ENCODE measurements at regions not wholly inside any gene's neighbourhood (a gene's known extent, or its start where the extent isn't known, plus 50 kb on each side); places are given as distances from the start of the nearest gene placed in this dataset.
"Not testable (repeated sequence)": the region's sequence is repeated elsewhere in the genome, so short reads cannot be mapped to it uniquely, and the experiment has no call there.

- Histone ChIP-seq H3K27ac (ENCODE audit: low read depth, low read length) (no peak overlapping the region), H3K27me3 (ENCODE audit: control insufficient read depth, low read length) (no peaks in the 10 kb centered on the region), H3K9me2 (replicated peaks; ENCODE audit: control insufficient read depth, low read length) (no peaks in the 10 kb centered on the region), H3K36me3 (ENCODE audit: control insufficient read depth, low read length) (no peaks in the 10 kb centered on the region), H3K4me3 (ENCODE audit: low read length) (no peak overlapping the region), H3K4me1 (ENCODE audit: control insufficient read depth, low read length) (no peaks in the 10 kb centered on the region), H3F3A (ENCODE audit: control insufficient read depth, insufficient read depth) (no peaks in the 10 kb centered on the region), H3K79me2 (ENCODE audit: control insufficient read depth, low read length) (no peaks in the 10 kb centered on the region), H4K20me1 (ENCODE audit: control insufficient read depth, insufficient read depth, low read depth, low read length) (no peaks in the 10 kb centered on the region), H3K4me2 (ENCODE audit: low read length) (no peak overlapping the region), H3K9me3 (ENCODE audit: control insufficient read depth, insufficient read depth, low read length) (no peaks in the 10 kb centered on the region)
- no peak for TF ChIP-seq EZH2phosphoT487 (IDR thresholded peaks at IDR 0.05; ENCODE audit: borderline replicate concordance, low read length)
- no peak for TF ChIP-seq CTCF (IDR thresholded peaks at IDR 0.05; ENCODE audit: low read depth, low read length, poor library complexity, severe bottlenecking)
Measured at GRCh38 chr20:40628877-40629276, 60.2 kb downstream of the MAFB start.

- not testable (repeated sequence) for H3K27ac ChIP-seq (ENCODE audit: low read depth, low read length); H3F3A ChIP-seq (ENCODE audit: control insufficient read depth, insufficient read depth); H3K9me2 ChIP-seq (replicated peaks; ENCODE audit: control insufficient read depth, low read length); H3K36me3 ChIP-seq (ENCODE audit: control insufficient read depth, low read length); H3K4me3 ChIP-seq (ENCODE audit: low read length); H4K20me1 ChIP-seq (ENCODE audit: control insufficient read depth, insufficient read depth, low read depth, low read length); H3K4me2 ChIP-seq (ENCODE audit: low read length); H3K79me2 ChIP-seq (ENCODE audit: control insufficient read depth, low read length); H3K4me1 ChIP-seq (ENCODE audit: control insufficient read depth, low read length); H3K9me3 ChIP-seq (ENCODE audit: control insufficient read depth, insufficient read depth, low read length); H3K27me3 ChIP-seq (ENCODE audit: control insufficient read depth, low read length)
Measured at GRCh38 chr20:40619053-40619452, 70.0 kb downstream of the MAFB start.

- H3K4me3 ChIP-seq (ENCODE audit: low read length): no peak overlapping the region
- no peaks in the 10 kb centered on the region for H3K9me2 ChIP-seq (replicated peaks; ENCODE audit: control insufficient read depth, low read length)
- H3K27me3 ChIP-seq (ENCODE audit: control insufficient read depth, low read length): peaks cover 3% of the 10 kb centered on the region; the same call in 1 of the 2 replicates
- no peak overlapping the region for H3K27ac ChIP-seq (ENCODE audit: low read depth, low read length)
- no peaks in the 10 kb centered on the region for H3F3A ChIP-seq (ENCODE audit: control insufficient read depth, insufficient read depth)
- TF ChIP-seq EZH2phosphoT487 (IDR thresholded peaks at IDR 0.05; ENCODE audit: borderline replicate concordance, low read length) (no peak), CTCF (IDR thresholded peaks at IDR 0.05; ENCODE audit: low read depth, low read length, poor library complexity, severe bottlenecking) (no peak)
- no peaks in the 10 kb centered on the region for H4K20me1 ChIP-seq (ENCODE audit: control insufficient read depth, insufficient read depth, low read depth, low read length)
- no peaks in the 10 kb centered on the region for H3K9me3 ChIP-seq (ENCODE audit: control insufficient read depth, insufficient read depth, low read length)
- no peaks in the 10 kb centered on the region for H3K36me3 ChIP-seq (ENCODE audit: control insufficient read depth, low read length)
- H3K4me1 ChIP-seq (ENCODE audit: control insufficient read depth, low read length): no peaks in the 10 kb centered on the region
- no peaks in the 10 kb centered on the region for H3K79me2 ChIP-seq (ENCODE audit: control insufficient read depth, low read length)
- H3K4me2 ChIP-seq (ENCODE audit: low read length): no peak overlapping the region
Measured at GRCh38 chr20:40617594-40617993, 71.4 kb downstream of the MAFB start.

GRCh38 chr20:40612837-40613236 lies 76.2 kb downstream of the MAFB start:
- no peaks in the 10 kb centered on the region for H3F3A ChIP-seq (ENCODE audit: control insufficient read depth, insufficient read depth)
- no peaks in the 10 kb centered on the region for H3K36me3 ChIP-seq (ENCODE audit: control insufficient read depth, low read length)
- no peak overlapping the region for H3K4me3 ChIP-seq (ENCODE audit: low read length)
- no peaks in the 10 kb centered on the region for H3K9me3 ChIP-seq (ENCODE audit: control insufficient read depth, insufficient read depth, low read length)
- TF ChIP-seq CTCF (IDR thresholded peaks at IDR 0.05; ENCODE audit: low read depth, low read length, poor library complexity, severe bottlenecking) (no peak), EZH2phosphoT487 (IDR thresholded peaks at IDR 0.05; ENCODE audit: borderline replicate concordance, low read length) (no peak)
- H3K27me3 ChIP-seq (ENCODE audit: control insufficient read depth, low read length): peaks cover 3% of the 10 kb centered on the region; the same call in 1 of the 2 replicates
- no peaks in the 10 kb centered on the region for H3K4me1 ChIP-seq (ENCODE audit: control insufficient read depth, low read length)
- H4K20me1 ChIP-seq (ENCODE audit: control insufficient read depth, insufficient read depth, low read depth, low read length): no peaks in the 10 kb centered on the region
- no peaks in the 10 kb centered on the region for H3K9me2 ChIP-seq (replicated peaks; ENCODE audit: control insufficient read depth, low read length)
- no peak overlapping the region for H3K4me2 ChIP-seq (ENCODE audit: low read length)
- H3K79me2 ChIP-seq (ENCODE audit: control insufficient read depth, low read length): no peaks in the 10 kb centered on the region
- no peak overlapping the region for H3K27ac ChIP-seq (ENCODE audit: low read depth, low read length)

Data from DOHH2 (cell line).